Ramos (cell line): ENCODE measurements at regions not wholly inside any gene's neighbourhood (a gene's known extent, or its start where the extent isn't known, plus 50 kb on each side); places are given as distances from the start of the nearest gene placed in this dataset.
"Not testable (repeated sequence)": the region's sequence is repeated elsewhere in the genome, so short reads cannot be mapped to it uniquely, and the experiment has no call there.

Source experiments
- in situ Hi-C: fragments of 300-500 bp; cut with MboI; formaldehyde crosslinking; loops from one replicate; pipeline ENCODE4 v1.14.3; 2022; ENCODE audit warnings: low sequenced_read_pairs; ENCODE audit not compliant: unreplicated experiment

- in situ Hi-C loops: no loop called here
Measured at GRCh38 chr15:31573759-31574158, 247.1 kb downstream of the KLF13 start.

DNA sequence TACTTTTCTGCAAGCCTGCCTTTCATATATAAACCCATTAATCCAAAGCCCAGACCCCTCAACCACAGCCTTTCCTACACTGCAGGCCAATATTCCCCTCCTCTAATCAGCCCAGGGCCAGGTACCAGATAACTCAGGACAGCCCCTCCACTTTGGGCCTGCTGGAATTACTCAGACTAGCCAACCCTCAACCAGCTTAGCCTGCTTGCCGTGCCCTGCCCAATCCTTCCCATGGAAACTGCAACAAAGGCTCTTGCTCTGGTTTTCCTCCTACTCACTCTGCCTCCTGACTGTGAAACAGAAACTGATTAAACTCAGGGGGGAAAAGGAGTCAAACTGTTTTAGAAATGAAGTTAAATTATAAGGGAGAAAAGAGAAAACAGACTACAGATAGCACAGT is 248.1 kb downstream of the KLF13 start:
- in situ Hi-C loops: no loop called here

DNA sequence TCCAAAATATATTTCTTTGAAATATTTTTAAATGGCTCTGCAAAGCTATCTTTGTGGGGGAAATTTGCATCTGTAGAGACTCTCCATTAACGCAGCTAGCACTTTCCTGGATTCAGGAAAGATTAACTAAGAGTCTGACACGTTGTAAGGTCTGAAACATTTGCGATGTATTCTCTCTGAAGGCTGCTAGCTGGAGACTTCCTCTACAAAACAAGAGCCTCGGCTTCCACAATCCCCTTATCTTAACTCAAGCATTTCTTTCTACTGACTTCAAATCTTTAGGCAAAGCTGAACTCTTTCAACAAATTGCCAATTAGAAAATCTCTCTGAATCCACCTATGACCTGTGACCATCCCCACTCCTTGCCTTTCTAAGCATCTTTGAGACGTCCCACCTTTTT is 250.5 kb downstream of the KLF13 start:
- in situ Hi-C loops: no loop called here

- in situ Hi-C loops: no loop called here
Measured at GRCh38 chr15:31579282-31579681, 252.6 kb downstream of the KLF13 start.

- in situ Hi-C loops: no loop called here
Measured at GRCh38 chr15:31579976-31580375, 253.3 kb downstream of the KLF13 start.

DNA sequence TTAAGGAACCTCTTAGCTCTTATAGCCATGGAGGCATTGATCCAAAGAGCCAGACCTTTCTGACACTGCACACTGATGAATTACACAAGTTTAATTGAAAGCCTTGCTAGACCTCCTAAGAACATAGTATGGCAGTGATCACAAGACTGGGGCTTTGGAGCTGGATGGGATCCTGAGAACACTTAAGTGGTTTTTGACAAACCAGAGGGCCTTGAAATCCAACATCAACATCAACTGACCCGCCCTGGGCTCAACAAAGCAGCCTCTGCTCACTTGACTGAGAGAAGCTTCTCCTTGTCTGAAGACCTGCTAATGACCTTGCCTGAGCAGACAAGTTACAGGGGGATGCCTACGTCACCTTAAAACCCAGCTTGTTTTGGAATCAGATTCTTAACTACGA is 257.6 kb downstream of the KLF13 start:
- in situ Hi-C loops: no loop called here

- in situ Hi-C loops: no loop called here
Measured at GRCh38 chr15:31585240-31585639, 258.6 kb downstream of the KLF13 start.

DNA sequence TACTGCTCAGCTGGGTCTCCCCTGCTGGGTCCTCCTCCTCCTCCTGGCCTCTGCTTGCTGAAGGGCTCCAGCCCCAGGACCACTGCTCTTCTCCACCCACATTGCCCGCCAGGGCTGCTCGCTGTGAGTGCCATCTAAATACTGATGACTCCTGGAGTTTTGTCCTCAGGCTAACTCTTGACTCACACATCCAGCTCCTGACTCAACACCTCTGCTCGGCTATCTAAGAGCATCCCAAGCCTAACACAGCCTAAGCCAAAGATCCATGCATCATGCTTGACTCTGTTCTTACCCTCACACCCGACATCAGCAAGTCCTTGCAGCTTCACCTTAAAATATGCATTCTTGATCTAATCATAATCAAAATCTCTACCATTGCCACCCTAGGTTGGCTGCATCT is 260.2 kb downstream of the KLF13 start:
- in situ Hi-C loops: no loop called here

GRCh38 chr15:31587583-31587982 is 260.9 kb downstream of the KLF13 start:
- in situ Hi-C loops: no loop called here

DNA sequence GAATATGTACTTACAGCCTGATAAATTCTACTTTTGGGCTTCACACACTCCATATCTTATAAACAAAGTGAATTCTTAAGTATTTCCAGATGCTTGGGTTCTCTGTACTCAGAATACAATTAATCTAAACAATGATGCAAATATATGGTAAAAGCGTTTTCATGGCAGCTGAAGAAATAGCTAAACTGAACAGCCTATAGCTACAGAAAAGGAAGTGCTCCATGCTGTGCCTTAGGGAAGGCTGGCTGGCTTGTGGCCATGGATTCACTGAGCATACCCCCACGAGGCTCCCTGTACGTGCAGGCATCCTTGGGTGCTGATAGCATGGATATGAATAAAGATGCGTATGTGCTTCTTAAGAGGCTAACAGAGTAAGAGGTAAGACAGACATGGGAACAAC is 264.0 kb downstream of the KLF13 start:
- in situ Hi-C loops: no loop called here

- in situ Hi-C loops: no loop called here
Measured at GRCh38 chr15:31591908-31592307, 265.3 kb downstream of the KLF13 start.

DNA sequence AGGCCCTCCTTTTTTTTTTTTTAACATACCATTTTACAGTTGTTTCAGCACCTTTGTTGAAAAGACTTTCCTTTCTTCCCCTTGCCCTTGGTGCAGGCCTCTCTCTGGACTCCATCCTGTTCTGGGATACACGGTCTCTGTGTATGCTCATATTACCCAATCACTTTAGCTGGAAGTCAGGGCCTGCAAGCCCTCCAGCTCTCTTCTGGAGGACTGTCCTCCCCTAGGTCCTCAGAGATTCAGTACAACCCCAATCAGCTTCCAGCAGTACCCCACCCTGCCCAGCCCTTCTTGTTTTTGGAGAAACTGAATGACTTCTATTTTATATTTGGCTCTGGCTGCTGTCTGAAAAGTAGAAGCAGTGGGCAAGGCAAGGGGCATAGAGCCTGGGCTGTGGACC is 270.8 kb downstream of the KLF13 start:
- in situ Hi-C loops: no loop called here

DNA sequence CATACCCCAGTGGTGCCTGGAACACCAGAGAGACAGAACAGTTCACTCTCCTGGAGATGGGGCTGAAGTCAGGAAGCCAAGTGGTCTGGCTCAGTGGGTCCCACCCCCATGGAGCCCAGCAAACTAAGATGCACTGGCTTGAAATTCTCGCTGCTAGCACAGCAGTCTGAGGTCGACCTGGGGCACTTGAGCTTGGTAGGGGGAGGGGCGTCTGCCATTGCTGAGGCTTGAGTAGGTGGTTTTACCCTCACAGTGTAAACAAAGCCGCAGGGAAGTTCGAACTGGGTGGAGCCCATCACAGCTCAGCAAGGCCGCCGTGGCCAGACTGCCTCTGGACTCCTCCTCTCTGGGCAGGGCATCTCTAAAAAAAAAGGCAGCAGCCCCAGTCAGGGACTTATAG is 272.0 kb downstream of the KLF13 start:
- in situ Hi-C loops: no loop called here

- in situ Hi-C loops: no loop called here
Measured at GRCh38 chr15:31605467-31605931, 278.9 kb downstream of the KLF13 start.

GRCh38 chr15:31606194-31606669 is 279.6 kb downstream of the KLF13 start:
- in situ Hi-C loops: no loop called here

- in situ Hi-C loops: no loop called here
Measured at GRCh38 chr15:31606931-31607497, 280.4 kb downstream of the KLF13 start.

GRCh38 chr15:31607656-31608055 is 281.0 kb downstream of the KLF13 start:
- in situ Hi-C loops: no loop called here

GRCh38 chr15:31609258-31609681 is 282.6 kb downstream of the KLF13 start:
- in situ Hi-C loops: no loop called here

DNA sequence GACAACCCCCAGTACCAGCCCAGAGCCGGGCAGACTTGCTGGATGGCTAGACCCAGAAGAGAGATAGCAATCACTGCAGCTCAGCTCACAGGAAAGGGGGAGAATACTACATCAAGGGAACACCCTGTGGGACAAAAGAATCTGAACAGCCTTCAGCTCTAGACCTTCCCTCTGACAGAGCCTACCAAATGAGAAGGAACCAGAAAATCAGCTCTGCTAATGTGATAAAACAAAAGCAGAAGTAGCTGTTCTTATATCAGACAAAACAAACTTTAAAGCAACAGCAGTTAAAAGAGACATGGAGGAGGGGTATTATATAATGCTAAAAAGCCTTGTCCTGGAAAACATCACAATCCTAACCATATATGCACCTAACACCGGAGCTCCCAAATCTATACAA is 283.3 kb downstream of the KLF13 start:
- in situ Hi-C loops: no loop called here

DNA sequence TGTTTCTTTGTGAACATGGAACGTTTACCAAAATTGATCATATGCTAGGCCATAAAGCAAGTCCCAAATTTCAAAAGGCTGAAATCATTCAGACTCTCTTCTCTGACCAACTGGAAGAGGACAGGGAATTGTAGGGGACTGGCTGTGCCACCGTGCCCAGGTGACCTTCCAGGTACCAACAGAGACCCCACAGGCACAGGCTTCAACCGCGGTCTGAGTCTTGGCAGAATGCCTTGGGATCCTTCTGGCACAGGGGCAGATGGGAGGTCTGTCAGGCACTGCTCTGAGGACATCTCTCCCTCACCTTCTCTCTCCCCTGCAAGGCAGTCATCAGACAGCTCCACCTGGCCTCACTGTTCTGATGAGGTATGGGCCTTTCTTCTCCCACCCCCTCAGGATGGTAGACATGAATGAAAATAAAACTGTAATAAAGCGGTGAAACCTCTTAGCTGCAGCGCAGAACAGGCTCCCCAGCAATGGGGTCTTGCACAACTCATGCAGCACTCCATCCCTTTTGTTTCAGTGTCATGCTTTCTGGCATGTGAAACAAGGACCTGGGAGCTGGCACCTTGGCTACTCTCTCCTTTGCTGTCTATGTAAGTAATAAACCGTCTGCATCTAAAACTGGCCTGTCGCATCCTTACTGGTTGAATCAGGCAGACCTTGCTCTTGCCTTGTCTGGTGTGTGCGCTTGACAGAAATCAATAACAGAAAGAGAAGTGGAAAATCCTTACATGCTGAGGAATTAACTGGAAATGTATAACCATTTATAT is 289.2 kb downstream of the KLF13 start:
- in situ Hi-C loops: no loop called here

DNA sequence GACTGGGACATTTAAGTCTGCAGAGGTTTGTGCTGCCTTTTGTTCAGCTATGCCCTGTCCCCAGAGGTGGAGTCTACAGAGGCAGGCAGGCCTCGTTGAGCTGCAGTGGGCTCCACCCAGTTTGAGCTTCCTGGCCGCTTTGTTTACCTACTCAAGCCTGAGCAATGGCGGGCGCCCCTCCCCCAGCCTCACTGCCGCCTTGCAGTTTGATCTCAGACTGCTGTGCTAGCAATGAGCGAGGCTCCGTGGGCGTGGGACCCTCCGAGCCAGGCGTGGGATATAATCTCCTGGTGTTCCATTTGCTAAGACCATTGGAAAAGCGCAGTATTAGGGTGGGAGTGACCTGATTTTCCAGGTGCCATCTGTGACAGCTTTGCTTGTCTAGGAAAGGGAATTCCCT is 296.7 kb downstream of the KLF13 start:
- in situ Hi-C loops: not testable (repeated sequence)

GRCh38 chr15:31624115-31624514 is 297.5 kb downstream of the KLF13 start:
- in situ Hi-C loops: not testable (repeated sequence)
